ENCODE measurements at regions not wholly inside any gene's neighbourhood (a gene's known extent, or its start where the extent isn't known, plus 50 kb on each side); places are given as distances from the start of the nearest gene placed in this dataset.

DNA sequence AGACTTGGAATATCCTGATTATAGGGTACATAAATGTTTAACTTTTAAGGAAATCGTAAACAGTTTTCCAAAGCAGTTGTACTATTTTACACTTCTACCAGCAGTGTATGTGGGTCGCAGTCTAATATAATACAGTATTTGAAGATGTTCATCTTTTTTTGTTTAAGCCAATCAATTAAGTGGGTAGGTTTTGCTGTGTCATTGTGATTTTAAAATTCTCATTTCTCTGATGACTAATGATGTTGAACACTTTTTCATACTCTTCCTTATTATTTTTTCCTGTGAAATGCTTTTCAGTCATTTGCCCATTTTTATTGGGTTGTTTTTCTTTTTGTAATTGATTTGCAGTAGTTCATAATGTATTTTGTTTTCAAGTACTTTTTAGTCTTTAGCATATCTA lies 2689.7 kb downstream of the PCDH9 start:
- TF ChIP-seq, protein P1, sequence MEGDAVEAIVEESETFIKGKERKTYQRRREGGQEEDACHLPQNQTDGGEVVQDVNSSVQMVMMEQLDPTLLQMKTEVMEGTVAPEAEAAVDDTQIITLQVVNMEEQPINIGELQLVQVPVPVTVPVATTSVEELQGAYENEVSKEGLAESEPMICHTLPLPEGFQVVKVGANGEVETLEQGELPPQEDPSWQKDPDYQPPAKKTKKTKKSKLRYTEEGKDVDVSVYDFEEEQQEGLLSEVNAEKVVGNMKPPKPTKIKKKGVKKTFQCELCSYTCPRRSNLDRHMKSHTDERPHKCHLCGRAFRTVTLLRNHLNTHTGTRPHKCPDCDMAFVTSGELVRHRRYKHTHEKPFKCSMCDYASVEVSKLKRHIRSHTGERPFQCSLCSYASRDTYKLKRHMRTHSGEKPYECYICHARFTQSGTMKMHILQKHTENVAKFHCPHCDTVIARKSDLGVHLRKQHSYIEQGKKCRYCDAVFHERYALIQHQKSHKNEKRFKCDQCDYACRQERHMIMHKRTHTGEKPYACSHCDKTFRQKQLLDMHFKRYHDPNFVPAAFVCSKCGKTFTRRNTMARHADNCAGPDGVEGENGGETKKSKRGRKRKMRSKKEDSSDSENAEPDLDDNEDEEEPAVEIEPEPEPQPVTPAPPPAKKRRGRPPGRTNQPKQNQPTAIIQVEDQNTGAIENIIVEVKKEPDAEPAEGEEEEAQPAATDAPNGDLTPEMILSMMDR (IDR thresholded peaks at IDR 0.05; ENCODE audit: low read depth, low read length) = no peak
- TF ChIP-seq EZH2phosphoT487 (IDR thresholded peaks at IDR 0.05; ENCODE audit: low read depth) = no peak
